ENCODE measurements at regions not wholly inside any gene's neighbourhood (a gene's known extent, or its start where the extent isn't known, plus 50 kb on each side); places are given as distances from the start of the nearest gene placed in this dataset.

GRCh38 chr9:73527521-73527920, 375.9 kb downstream of the ANXA1 start:
- 57 to 75% (median 68%) methylated on average over 1 of the region's 1 CpG for WGBS, 4 donors
- H3K27me3 ChIP-seq = no peaks in the 10 kb centered on the region
- no peaks in the 10 kb centered on the region for H3K36me3 ChIP-seq
- ATAC-seq (no peak), DNase-seq (no peak)
- no peak for TF ChIP-seq CTCF (IDR thresholded peaks at IDR 0.05)
- no peak for TF ChIP-seq POLR2A (IDR thresholded peaks at IDR 0.05)
- H3K4me1 ChIP-seq = no peaks in the 10 kb centered on the region
- H3K27ac ChIP-seq = no peak overlapping the region
- H3K4me3 ChIP-seq = no peak overlapping the region
- H3K9me3 ChIP-seq = peaks cover 0 to 6% (median 0%) of the 10 kb centered on the region in 12 donors
- intact Hi-C loops (cut with DNase I) = no loop called here

- intact Hi-C loops (cut with DNase I) = no loop called here
- DNase-seq (no peak), ATAC-seq (no peak)
- no peak overlapping the region for H3K27ac ChIP-seq
- no peaks in the 10 kb centered on the region for H3K4me1 ChIP-seq
- H3K36me3 ChIP-seq = no peaks in the 10 kb centered on the region
- H3K4me3 ChIP-seq = no peak overlapping the region
- H3K27me3 ChIP-seq = no peaks in the 10 kb centered on the region
- TF ChIP-seq POLR2A (IDR thresholded peaks at IDR 0.05) (no peak), CTCF (IDR thresholded peaks at IDR 0.05) (no peak)
- no peaks in the 10 kb centered on the region for H3K9me3 ChIP-seq
- 79 to 91% (median 85%) methylated on average over 4 of the region's 4 CpGs for WGBS, 4 donors
These were observed 377.3 kb downstream of the ANXA1 start for GRCh38 chr9:73528926-73529325.

- Histone ChIP-seq H3K4me3 (no peak overlapping the region), H3K4me1 (no peaks in the 10 kb centered on the region), H3K27ac (no peak overlapping the region), H3K36me3 (no peaks in the 10 kb centered on the region), H3K9me3 (no peaks in the 10 kb centered on the region), H3K27me3 (no peaks in the 10 kb centered on the region)
- intact Hi-C loops (cut with DNase I) = loop anchor here in 2 of 10 donors (10.0 kb wide), 2 partner anchors 55 to 105 kb away; no protein-coding TSS in a partner anchor
- TF ChIP-seq CTCF (IDR thresholded peaks at IDR 0.05) (no peak), POLR2A (IDR thresholded peaks at IDR 0.05) (no peak)
- ATAC-seq (no peak), DNase-seq (no peak)
- WGBS, 4 donors = 83 to 92% (median 90%) methylated on average over 1 of the region's 1 CpG
These were observed 378.0 kb downstream of the ANXA1 start for GRCh38 chr9:73529666-73530065.

GRCh38 chr9:73531051-73531532, 379.4 kb downstream of the ANXA1 start:
- Histone ChIP-seq H3K9me3 (no peaks in the 10 kb centered on the region), H3K27me3 (no peaks in the 10 kb centered on the region), H3K36me3 (no peaks in the 10 kb centered on the region), H3K27ac (no peak overlapping the region), H3K4me1 (no peaks in the 10 kb centered on the region), H3K4me3 (no peak overlapping the region)
- intact Hi-C loops (cut with DNase I) = loop anchor here in 2 of 10 donors (10.0 kb wide), 2 partner anchors 54 to 106 kb away; no protein-coding TSS in a partner anchor
- DNase-seq (no peak), ATAC-seq (no peak)
- TF ChIP-seq CTCF (IDR thresholded peaks at IDR 0.05) (no peak), POLR2A (IDR thresholded peaks at IDR 0.05) (no peak)
- WGBS, 4 donors = 81 to 88% (median 83%) methylated on average over 5 of the region's 5 CpGs

Measured in heart left ventricle (tissue), 16 donors.